ENCODE measurements at regions not wholly inside any gene's neighbourhood (a gene's known extent, or its start where the extent isn't known, plus 50 kb on each side); places are given as distances from the start of the nearest gene placed in this dataset.

- TF ChIP-seq, protein P1, sequence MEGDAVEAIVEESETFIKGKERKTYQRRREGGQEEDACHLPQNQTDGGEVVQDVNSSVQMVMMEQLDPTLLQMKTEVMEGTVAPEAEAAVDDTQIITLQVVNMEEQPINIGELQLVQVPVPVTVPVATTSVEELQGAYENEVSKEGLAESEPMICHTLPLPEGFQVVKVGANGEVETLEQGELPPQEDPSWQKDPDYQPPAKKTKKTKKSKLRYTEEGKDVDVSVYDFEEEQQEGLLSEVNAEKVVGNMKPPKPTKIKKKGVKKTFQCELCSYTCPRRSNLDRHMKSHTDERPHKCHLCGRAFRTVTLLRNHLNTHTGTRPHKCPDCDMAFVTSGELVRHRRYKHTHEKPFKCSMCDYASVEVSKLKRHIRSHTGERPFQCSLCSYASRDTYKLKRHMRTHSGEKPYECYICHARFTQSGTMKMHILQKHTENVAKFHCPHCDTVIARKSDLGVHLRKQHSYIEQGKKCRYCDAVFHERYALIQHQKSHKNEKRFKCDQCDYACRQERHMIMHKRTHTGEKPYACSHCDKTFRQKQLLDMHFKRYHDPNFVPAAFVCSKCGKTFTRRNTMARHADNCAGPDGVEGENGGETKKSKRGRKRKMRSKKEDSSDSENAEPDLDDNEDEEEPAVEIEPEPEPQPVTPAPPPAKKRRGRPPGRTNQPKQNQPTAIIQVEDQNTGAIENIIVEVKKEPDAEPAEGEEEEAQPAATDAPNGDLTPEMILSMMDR (IDR thresholded peaks at IDR 0.05 in 4 of 5, conservative IDR thresholded peaks at IDR 0.05 in 1 of 5), result no peak
- no peak for TF ChIP-seq POLR2A (IDR thresholded peaks at IDR 0.05)
Measured at GRCh38 chr5:24353016-24353415, 291.8 kb downstream of the CDH10 start.
